ENCODE measurements at regions not wholly inside any gene's neighbourhood (a gene's known extent, or its start where the extent isn't known, plus 50 kb on each side); places are given as distances from the start of the nearest gene placed in this dataset.
"Not testable (repeated sequence)": the region's sequence is repeated elsewhere in the genome, so short reads cannot be mapped to it uniquely, and the experiment has no call there.

DNA sequence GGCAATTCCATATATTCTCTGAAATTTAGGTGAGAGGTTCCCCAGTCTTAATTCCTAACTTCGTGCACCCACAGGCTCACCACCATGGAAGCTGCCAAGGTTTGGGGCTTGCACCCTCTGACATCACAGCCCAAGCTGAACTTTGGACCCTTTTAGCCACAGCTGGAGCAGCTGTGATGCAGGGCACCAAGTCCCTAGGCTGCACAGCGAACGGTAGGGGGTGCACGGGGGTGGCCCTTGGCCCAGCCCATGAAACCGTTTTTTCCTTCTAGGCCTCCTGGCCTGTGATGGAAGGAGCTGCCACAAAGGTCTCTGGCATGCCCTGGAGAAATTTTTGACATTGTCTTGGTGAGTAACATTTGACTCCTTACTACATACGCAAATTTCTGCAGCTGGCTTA, 251.9 kb upstream of the GRM3 start:
- no peaks in the 10 kb centered on the region for H3K4me1 Mint-ChIP-seq
- no peak overlapping the region for H3K4me2 ChIP-seq (replicated peaks; ENCODE audit: extremely low read depth, low read length, poor library complexity, severe bottlenecking)
- intact Hi-C loops (cut with micrococcal nuclease): no loop called here
- H3K9ac ChIP-seq (ENCODE audit: insufficient read depth, low read length, poor library complexity, severe bottlenecking): no peak overlapping the region
- no peak overlapping the region for H3K4me3 Mint-ChIP-seq
- no peak overlapping the region for H3K27ac ChIP-seq (ENCODE audit: low read depth in 1 of 2, low read length in 2 of 2)
- 78% methylated on average over 4 of the region's 6 CpGs for WGBS (ENCODE audit: insufficient coverage)
- H3K9me3 ChIP-seq (replicated peaks in 1 of 2; ENCODE audit: control insufficient read depth in 1 of 2, insufficient read depth in 1 of 2, low read length in 2 of 2): peaks cover 4 to 11% of the 10 kb centered on the region in 2 donors
- H3K27me3 ChIP-seq (ENCODE audit: control insufficient read depth in 2 of 2, insufficient read depth in 2 of 2, low read length in 2 of 2): no peaks in the 10 kb centered on the region
- no peaks in the 10 kb centered on the region for H4K20me1 ChIP-seq (ENCODE audit: insufficient read depth, low read length)
- no peak for DNase-seq
- TF ChIP-seq, protein P1, sequence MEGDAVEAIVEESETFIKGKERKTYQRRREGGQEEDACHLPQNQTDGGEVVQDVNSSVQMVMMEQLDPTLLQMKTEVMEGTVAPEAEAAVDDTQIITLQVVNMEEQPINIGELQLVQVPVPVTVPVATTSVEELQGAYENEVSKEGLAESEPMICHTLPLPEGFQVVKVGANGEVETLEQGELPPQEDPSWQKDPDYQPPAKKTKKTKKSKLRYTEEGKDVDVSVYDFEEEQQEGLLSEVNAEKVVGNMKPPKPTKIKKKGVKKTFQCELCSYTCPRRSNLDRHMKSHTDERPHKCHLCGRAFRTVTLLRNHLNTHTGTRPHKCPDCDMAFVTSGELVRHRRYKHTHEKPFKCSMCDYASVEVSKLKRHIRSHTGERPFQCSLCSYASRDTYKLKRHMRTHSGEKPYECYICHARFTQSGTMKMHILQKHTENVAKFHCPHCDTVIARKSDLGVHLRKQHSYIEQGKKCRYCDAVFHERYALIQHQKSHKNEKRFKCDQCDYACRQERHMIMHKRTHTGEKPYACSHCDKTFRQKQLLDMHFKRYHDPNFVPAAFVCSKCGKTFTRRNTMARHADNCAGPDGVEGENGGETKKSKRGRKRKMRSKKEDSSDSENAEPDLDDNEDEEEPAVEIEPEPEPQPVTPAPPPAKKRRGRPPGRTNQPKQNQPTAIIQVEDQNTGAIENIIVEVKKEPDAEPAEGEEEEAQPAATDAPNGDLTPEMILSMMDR (IDR thresholded peaks at IDR 0.05): no peak
- no peaks in the 10 kb centered on the region for H3K36me3 Mint-ChIP-seq
- H2AFZ ChIP-seq (ENCODE audit: insufficient read depth, low read depth, low read length, poor library complexity, severe bottlenecking): no peak overlapping the region
- peaks cover 0 to 10% (median 5%) of the 10 kb centered on the region in 7 donors for H3K9me3 Mint-ChIP-seq
- no peaks in the 10 kb centered on the region for H3K27me3 Mint-ChIP-seq (ENCODE audit: low read depth in 3 of 3)
- H3K27ac Mint-ChIP-seq: no peak overlapping the region
- H3K4me3 ChIP-seq (replicated peaks in 1 of 3; ENCODE audit: low read depth in 2 of 3, low read length in 3 of 3): no peak overlapping the region
- no peaks in the 10 kb centered on the region for H3K79me2 ChIP-seq (ENCODE audit: insufficient read depth, low read length)
- no peaks in the 10 kb centered on the region for H3K36me3 ChIP-seq (replicated peaks in 1 of 2; ENCODE audit: control insufficient read depth in 1 of 2, insufficient read depth in 2 of 2, low read length in 2 of 2)
- H3K4me1 ChIP-seq (ENCODE audit: control insufficient read depth in 1 of 2, insufficient read depth in 2 of 2, low read length in 2 of 2): no peaks in the 10 kb centered on the region

DNA sequence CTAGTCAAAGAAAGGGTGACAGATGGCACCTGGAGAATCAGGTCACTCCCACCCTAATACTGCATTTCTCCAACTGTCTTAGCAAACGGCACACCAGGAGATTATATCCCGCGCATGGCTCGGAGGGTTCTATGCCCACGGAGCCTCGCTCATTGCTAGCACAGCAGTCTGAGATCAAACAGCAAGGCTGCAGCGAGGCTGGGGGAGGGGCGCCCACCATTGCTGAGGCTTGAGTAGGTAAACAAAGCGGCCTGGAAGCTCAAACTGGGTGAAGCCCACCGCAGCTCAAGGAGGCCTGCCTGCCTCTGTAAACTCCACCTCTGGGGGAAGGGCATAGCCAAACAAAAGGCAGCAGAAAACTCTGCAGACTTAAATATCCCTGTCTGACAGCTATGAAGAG, 268.1 kb upstream of the GRM3 start:
- H3K4me1 ChIP-seq (ENCODE audit: control insufficient read depth in 1 of 2, insufficient read depth in 2 of 2, low read length in 2 of 2); intact Hi-C loops (cut with micrococcal nuclease): not testable (repeated sequence)

More for the DNA sequence above, 268.1 kb upstream of the GRM3 start:
- not testable (repeated sequence) for H2AFZ ChIP-seq (ENCODE audit: insufficient read depth, low read depth, low read length, poor library complexity, severe bottlenecking); H3K27ac Mint-ChIP-seq; H3K79me2 ChIP-seq (ENCODE audit: insufficient read depth, low read length); H4K20me1 ChIP-seq (ENCODE audit: insufficient read depth, low read length); H3K27ac ChIP-seq (ENCODE audit: low read depth in 1 of 2, low read length in 2 of 2); H3K36me3 ChIP-seq (replicated peaks in 1 of 2; ENCODE audit: control insufficient read depth in 1 of 2, insufficient read depth in 2 of 2, low read length in 2 of 2); H3K4me2 ChIP-seq (replicated peaks; ENCODE audit: extremely low read depth, low read length, poor library complexity, severe bottlenecking); H3K4me3 ChIP-seq (replicated peaks in 1 of 3; ENCODE audit: low read depth in 2 of 3, low read length in 3 of 3); H3K27me3 ChIP-seq (ENCODE audit: control insufficient read depth in 2 of 2, insufficient read depth in 2 of 2, low read length in 2 of 2); H3K27me3 Mint-ChIP-seq (ENCODE audit: low read depth in 3 of 3); DNase-seq; H3K4me1 Mint-ChIP-seq; H3K36me3 Mint-ChIP-seq; H3K9ac ChIP-seq (ENCODE audit: insufficient read depth, low read length, poor library complexity, severe bottlenecking); H3K4me3 Mint-ChIP-seq
- H3K9me3 ChIP-seq (replicated peaks in 1 of 2; ENCODE audit: control insufficient read depth in 1 of 2, insufficient read depth in 1 of 2, low read length in 2 of 2): peaks cover 14% of the 10 kb centered on the region in 2 donors
- 91% methylated on average over 7 of the region's 10 CpGs for WGBS (ENCODE audit: insufficient coverage)
- H3K9me3 Mint-ChIP-seq: peaks cover 7 to 27% (median 19%) of the 10 kb centered on the region in 7 donors
